Keratinocyte (primary cell): ENCODE measurements at regions not wholly inside any gene's neighbourhood (a gene's known extent, or its start where the extent isn't known, plus 50 kb on each side); places are given as distances from the start of the nearest gene placed in this dataset.

ENCODE experiments used
- DNase-seq: peaks from one replicate; pipeline ENCODE4 v3.0.0-alpha.2; 2011; ENCODE audit warnings: low read depth, missing footprints, low spot score
- FAIRE-seq: peaks from 2 replicates; lab custom pipeline; 2011; peaks lifted over from hg19 to GRCh38; lab: Jason Lieb, UNC
- H2AFZ ChIP-seq: 2 replicates; pipeline ENCODE4 v1.6.0; 2012; ENCODE audit warnings: low read length, control low read depth, inconsistent platforms; ENCODE audit not compliant: control insufficient read depth
- H3K27ac ChIP-seq: 2 replicates; pipeline ENCODE4 v1.5.1; 2011; ENCODE audit warnings: low read length; ENCODE audit not compliant: control insufficient read depth, insufficient read depth
- H3K27me3 ChIP-seq: 3 replicates; pipeline ENCODE4 v1.6.0; 2011; ENCODE audit warnings: low read length; ENCODE audit not compliant: control insufficient read depth, insufficient read depth; ENCODE audit errors: extremely low read depth
- H3K36me3 ChIP-seq, 2 experiments: 2 replicates in 1 of 2; 3 replicates in 1 of 2; pipeline ENCODE4 v1.5.1; 2011; ENCODE audit warnings: low read length in 2 of 2, mild to moderate bottlenecking in 1 of 2; ENCODE audit not compliant: control insufficient read depth in 2 of 2, insufficient read depth in 2 of 2; ENCODE audit errors: extremely low read depth in 1 of 2
- H3K4me1 ChIP-seq: 3 replicates; pipeline ENCODE4 v1.5.1; 2011; ENCODE audit warnings: low read length; ENCODE audit not compliant: control insufficient read depth, insufficient read depth; ENCODE audit errors: extremely low read depth
- H3K4me2 ChIP-seq: 3 replicates; pipeline ENCODE4 v1.6.0; 2011; ENCODE audit warnings: low read depth, low read length; ENCODE audit not compliant: control insufficient read depth, insufficient read depth; ENCODE audit errors: extremely low read depth
- H3K4me3 ChIP-seq, 3 experiments: fragments of 200-600 bp in 1 of 3; sonication (generic) in 1 of 3; 2 replicates in 2 of 3; 3 replicates in 1 of 3; pipeline ENCODE4 v1.5.1; 2011 to 2016; ENCODE audit warnings: low read length in 3 of 3, mild to moderate bottlenecking in 3 of 3, control low read depth in 2 of 3, inconsistent platforms in 1 of 3, low read depth in 1 of 3, mixed read lengths in 1 of 3, mixed run types in 1 of 3, moderate library complexity in 1 of 3; ENCODE audit not compliant: control insufficient read depth in 2 of 3, insufficient read depth in 2 of 3; ENCODE audit errors: extremely low read depth in 1 of 3
- H3K79me2 ChIP-seq: 2 replicates; pipeline ENCODE4 v1.6.0; 2012; ENCODE audit warnings: low read length; ENCODE audit not compliant: control insufficient read depth, insufficient read depth
- H3K9ac ChIP-seq: 3 replicates; pipeline ENCODE4 v1.6.0; 2011; ENCODE audit warnings: low read length; ENCODE audit not compliant: control insufficient read depth, insufficient read depth; ENCODE audit errors: extremely low read depth
- H3K9me1 ChIP-seq: 3 replicates; pipeline ENCODE4 v1.6.0; 2011; ENCODE audit warnings: low read length; ENCODE audit not compliant: control insufficient read depth, insufficient read depth; ENCODE audit errors: extremely low read depth
- H3K9me3 ChIP-seq: 2 replicates; pipeline ENCODE4 v1.5.1; 2012; ENCODE audit warnings: low read depth, low read length; ENCODE audit not compliant: control insufficient read depth
- H4K20me1 ChIP-seq: 3 replicates; pipeline ENCODE4 v1.6.0; 2011; ENCODE audit warnings: low read length; ENCODE audit not compliant: control insufficient read depth, insufficient read depth; ENCODE audit errors: extremely low read depth
- CTCF ChIP-seq, 3 experiments: IDR thresholded peaks in 1 of 3; conservative IDR thresholded peaks in 1 of 3; optimal IDR thresholded peaks in 1 of 3; 2 replicates in 2 of 3; 3 replicates in 1 of 3; pipeline versions ENCODE3 to v1.5.1; 2011; ENCODE audit warnings: low read length in 3 of 3, mild to moderate bottlenecking in 3 of 3, moderate library complexity in 2 of 3, control low read depth in 1 of 3, inconsistent platforms in 1 of 3; ENCODE audit not compliant: insufficient read depth in 2 of 3; ENCODE audit errors: extremely low read depth in 1 of 3
- EZH2 ChIP-seq: IDR thresholded peaks from one replicate; pipeline ENCODE4 v1.6.1; 2012; ENCODE audit warnings: inconsistent platforms, mild to moderate bottlenecking, low read length, moderate library complexity
- dilution Hi-C: fragments of 300-500 bp; cut with MboI; formaldehyde crosslinking; loops from one replicate; pipeline ENCODE4 v1.7.0; 2020; ENCODE audit warnings: low sequenced_read_pairs; ENCODE audit not compliant: extremely low pct_ligation_motif_present

GRCh38 chr3:99236576-99236975 is 335.1 kb upstream of the DCBLD2 start:
- FAIRE-seq (peak; percentile 69), DNase-seq (no peak)
- H4K20me1 ChIP-seq: no peaks in the 10 kb centered on the region
- no peaks in the 10 kb centered on the region for H3K27me3 ChIP-seq
- H3K9me1 ChIP-seq: no peaks in the 10 kb centered on the region
- H3K4me3 ChIP-seq: no peak overlapping the region
- no peak overlapping the region for H3K9ac ChIP-seq
- no peaks in the 10 kb centered on the region for H3K4me1 ChIP-seq
- H3K27ac ChIP-seq: no peak overlapping the region
- H3K79me2 ChIP-seq: no peaks in the 10 kb centered on the region
- no peaks in the 10 kb centered on the region for H3K36me3 ChIP-seq
- TF ChIP-seq CTCF (optimal IDR thresholded peaks at IDR 0.05 in 1 of 3, IDR thresholded peaks at IDR 0.05 in 1 of 3, conservative IDR thresholded peaks at IDR 0.05 in 1 of 3; ENCODE audit: extremely low read depth in 1 of 3, insufficient read depth in 2 of 3, low read length in 3 of 3) (no peak), EZH2 (no peak)
- no peak overlapping the region for H3K4me2 ChIP-seq
- H2AFZ ChIP-seq: no peak overlapping the region
- dilution Hi-C loops: no loop called here
- H3K9me3 ChIP-seq: no peaks in the 10 kb centered on the region

- H4K20me1 ChIP-seq: no peaks in the 10 kb centered on the region
- dilution Hi-C loops: no loop called here
These were observed 331.2 kb upstream of the DCBLD2 start for GRCh38 chr3:99232696-99233095.

More at GRCh38 chr3:99232696-99233095, 331.2 kb upstream of the DCBLD2 start:
- Histone ChIP-seq H3K27ac (no peak overlapping the region), H3K4me2 (no peak overlapping the region), H3K27me3 (no peaks in the 10 kb centered on the region), H3K36me3 (no peaks in the 10 kb centered on the region), H3K4me1 (no peaks in the 10 kb centered on the region), H2AFZ (no peak overlapping the region), H3K9ac (no peak overlapping the region), H3K9me3 (no peaks in the 10 kb centered on the region), H3K79me2 (no peaks in the 10 kb centered on the region), H3K9me1 (no peaks in the 10 kb centered on the region), H3K4me3 (no peak overlapping the region)
- no peak for TF ChIP-seq CTCF (optimal IDR thresholded peaks at IDR 0.05 in 1 of 3, IDR thresholded peaks at IDR 0.05 in 1 of 3, conservative IDR thresholded peaks at IDR 0.05 in 1 of 3; ENCODE audit: extremely low read depth in 1 of 3, insufficient read depth in 2 of 3, low read length in 3 of 3)
- no peak for TF ChIP-seq EZH2
- DNase-seq: no peak
- no peak for FAIRE-seq
